Heart left ventricle (tissue), 13 donors: ENCODE measurements at regions not wholly inside any gene's neighbourhood (a gene's known extent, or its start where the extent isn't known, plus 50 kb on each side); places are given as distances from the start of the nearest gene placed in this dataset.

Source experiments
- POLR2A ChIP-seq, 2 donors: fragments of 450-650 bp; IDR thresholded peaks; one replicate each; pipeline ENCODE4 v1.6.1; 2017; ENCODE audit warnings: antibody characterized with exemption in 2 of 2, mild to moderate bottlenecking in 2 of 2, moderate library complexity in 2 of 2
- TF ChIP-seq, protein P1 (sequence below), 12 donors: fragments of 200-600 bp; sonication (generic) in 4 of 12; IDR thresholded peaks; one replicate each; pipeline versions ENCODE4 v1.5.0 to v1.8.0; 2018 to 2022; ENCODE audit warnings: antibody characterized with exemption in 12 of 12, mild to moderate bottlenecking in 5 of 12
- donor health status: ischemic (EF 13 %, LVEDD 7.1; RV severe dilation, severe dysfunction).
- donor health status: DM: no; HTN: yes; CAD: no.
- donor health status: DM: no; HTN: no; CAD: no.
- donor health status: ischemic (EF 25% LVEDD 6.9; RV normal size, moderate dysfunction).
- donor health status: ischemic (EF 25% LVEDD 5.7; RV mildly dilated, moderate dysfunction).
- donor health status: ischemic (EF 35%, LVEDD 5.7; RV mildly dilated, moderate dysfunction).
- donor health status: nonischemic (EF 11% LVEDD 7.7; RV severe dilation, severe dysfunction).
- donor health status: DM: yes; HTN: yes; CAD: no.
- donor health status: PGD.
- donor health status: ischemic (EF 29% LVEDD 5.4; RV normal size, mild dysfunction).
- donor health status: nonischemic (EF 23%, LVEDD 6.1; RV moderate dilation, normal function).

DNA sequence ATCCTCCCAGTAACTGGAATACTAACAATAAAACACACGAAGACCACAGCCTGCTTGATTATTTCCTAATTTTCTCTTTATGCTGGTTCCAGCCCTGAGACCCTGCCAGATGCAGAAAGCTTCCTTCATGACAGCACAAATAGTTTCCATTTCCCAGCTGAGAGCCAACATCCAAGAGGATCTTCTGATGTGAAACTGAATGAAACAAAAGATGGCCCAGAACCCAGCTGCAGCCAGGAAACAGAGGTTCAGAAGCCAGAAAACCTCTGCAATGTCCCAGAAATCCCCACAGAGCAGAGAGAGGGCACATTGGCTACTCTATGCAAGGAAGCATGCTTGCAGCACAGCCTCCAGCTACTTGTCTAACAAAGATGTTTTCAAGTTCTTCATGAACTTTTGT, 61.8 kb upstream of the PLEKHG1 start:
- TF ChIP-seq, protein P1, sequence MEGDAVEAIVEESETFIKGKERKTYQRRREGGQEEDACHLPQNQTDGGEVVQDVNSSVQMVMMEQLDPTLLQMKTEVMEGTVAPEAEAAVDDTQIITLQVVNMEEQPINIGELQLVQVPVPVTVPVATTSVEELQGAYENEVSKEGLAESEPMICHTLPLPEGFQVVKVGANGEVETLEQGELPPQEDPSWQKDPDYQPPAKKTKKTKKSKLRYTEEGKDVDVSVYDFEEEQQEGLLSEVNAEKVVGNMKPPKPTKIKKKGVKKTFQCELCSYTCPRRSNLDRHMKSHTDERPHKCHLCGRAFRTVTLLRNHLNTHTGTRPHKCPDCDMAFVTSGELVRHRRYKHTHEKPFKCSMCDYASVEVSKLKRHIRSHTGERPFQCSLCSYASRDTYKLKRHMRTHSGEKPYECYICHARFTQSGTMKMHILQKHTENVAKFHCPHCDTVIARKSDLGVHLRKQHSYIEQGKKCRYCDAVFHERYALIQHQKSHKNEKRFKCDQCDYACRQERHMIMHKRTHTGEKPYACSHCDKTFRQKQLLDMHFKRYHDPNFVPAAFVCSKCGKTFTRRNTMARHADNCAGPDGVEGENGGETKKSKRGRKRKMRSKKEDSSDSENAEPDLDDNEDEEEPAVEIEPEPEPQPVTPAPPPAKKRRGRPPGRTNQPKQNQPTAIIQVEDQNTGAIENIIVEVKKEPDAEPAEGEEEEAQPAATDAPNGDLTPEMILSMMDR (IDR thresholded peaks at IDR 0.05) = no peak
- TF ChIP-seq POLR2A (IDR thresholded peaks at IDR 0.05) = no peak
